NCI-H1048 (cell line): ENCODE measurements at regions not wholly inside any gene's neighbourhood (a gene's known extent, or its start where the extent isn't known, plus 50 kb on each side); places are given as distances from the start of the nearest gene placed in this dataset.

Experiments
- DNase-seq: peaks from one replicate; lab custom pipeline; 2025; lab: John Stamatoyannopoulos, UW

- DNase-seq = no peak
These were observed 103.0 kb upstream of the LSM8 start for GRCh38 chr7:118080947-118081346.

- DNase-seq = no peak
These were observed 101.5 kb upstream of the LSM8 start for GRCh38 chr7:118082506-118082905.

- DNase-seq = no peak
These were observed 99.0 kb upstream of the LSM8 start for GRCh38 chr7:118085000-118085399.

- DNase-seq = no peak
These were observed 96.8 kb upstream of the LSM8 start for GRCh38 chr7:118087126-118087525.

- DNase-seq = no peak
These were observed 89.9 kb upstream of the LSM8 start for GRCh38 chr7:118094044-118094443.

GRCh38 chr7:118104812-118105441 lies 79.0 kb upstream of the LSM8 start:
- DNase-seq = no peak

- no peak for DNase-seq
These were observed 74.4 kb upstream of the LSM8 start for GRCh38 chr7:118109607-118110006.

- no peak for DNase-seq
These were observed 73.6 kb upstream of the LSM8 start for GRCh38 chr7:118110178-118110925.

- DNase-seq = no peak
These were observed 72.6 kb upstream of the LSM8 start for GRCh38 chr7:118111347-118111746.

- no peak for DNase-seq
These were observed 69.8 kb upstream of the LSM8 start for GRCh38 chr7:118114175-118114574.

- DNase-seq = no peak
These were observed 54.7 kb upstream of the LSM8 start for GRCh38 chr7:118129041-118129795.

- DNase-seq = no peak
These were observed 51.2 kb upstream of the LSM8 start for GRCh38 chr7:118132764-118133163.
